ENCODE measurements at regions not wholly inside any gene's neighbourhood (a gene's known extent, or its start where the extent isn't known, plus 50 kb on each side); places are given as distances from the start of the nearest gene placed in this dataset.

DNA sequence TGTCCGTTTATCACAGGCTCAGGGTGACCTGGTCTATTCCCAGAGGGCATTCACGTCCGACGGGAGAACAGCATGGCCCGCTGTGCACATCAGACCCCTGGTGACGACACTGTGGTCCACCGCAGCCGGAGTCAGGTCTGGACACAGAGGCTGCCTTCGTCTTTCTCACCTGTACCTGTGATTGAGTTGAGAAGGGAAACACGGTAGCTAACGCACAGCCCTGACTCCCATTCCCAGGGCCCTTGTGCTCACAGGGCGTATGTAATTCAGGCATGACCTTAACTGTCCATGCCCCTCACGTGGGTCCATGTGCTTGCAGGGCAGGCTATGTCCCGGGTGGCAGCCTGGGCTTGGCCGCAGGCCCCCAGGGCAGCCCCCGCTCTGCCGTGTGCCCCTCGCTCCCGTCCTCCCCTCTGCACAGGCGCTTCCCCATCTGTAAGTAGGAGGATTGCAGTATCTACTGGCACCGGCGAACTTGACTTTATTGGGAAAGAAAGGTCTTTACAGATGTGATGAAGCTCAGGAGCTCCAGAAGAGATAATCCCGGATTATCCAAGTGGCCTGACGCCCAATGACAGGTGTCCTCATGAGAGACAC is 221.3 kb upstream of the TCERG1L start:
- H3K27me3 ChIP-seq (replicated peaks; ENCODE audit: insufficient read depth, low read length): no peaks in the 10 kb centered on the region; the same call in 1 of the 2 replicates
- no peak overlapping the region for H3K4me3 ChIP-seq (ENCODE audit: low read length)
- no peaks in the 10 kb centered on the region for H3K9me2 ChIP-seq (replicated peaks; ENCODE audit: insufficient read depth, low read length)
- no peak overlapping the region for H3K9ac ChIP-seq (ENCODE audit: low read length)
- no peaks in the 10 kb centered on the region for H3K79me2 ChIP-seq (ENCODE audit: low read length)
- H3F3A ChIP-seq (ENCODE audit: insufficient read depth, low read length): no peaks in the 10 kb centered on the region
- no peaks in the 10 kb centered on the region for H4K20me1 ChIP-seq (ENCODE audit: insufficient read depth, low read length)
- no peak overlapping the region for H3K27ac ChIP-seq (ENCODE audit: low read length)
- DNase-seq: no peak
- H3K36me3 ChIP-seq (replicated peaks; ENCODE audit: insufficient read depth, low read length): no peaks in the 10 kb centered on the region
- TF ChIP-seq EZH2phosphoT487 (IDR thresholded peaks at IDR 0.05; ENCODE audit: low read length) (no peak), EZH2 (optimal IDR thresholded peaks at IDR 0.05; ENCODE audit: low read depth, low read length) (no peak)
- TF ChIP-seq, protein P1, sequence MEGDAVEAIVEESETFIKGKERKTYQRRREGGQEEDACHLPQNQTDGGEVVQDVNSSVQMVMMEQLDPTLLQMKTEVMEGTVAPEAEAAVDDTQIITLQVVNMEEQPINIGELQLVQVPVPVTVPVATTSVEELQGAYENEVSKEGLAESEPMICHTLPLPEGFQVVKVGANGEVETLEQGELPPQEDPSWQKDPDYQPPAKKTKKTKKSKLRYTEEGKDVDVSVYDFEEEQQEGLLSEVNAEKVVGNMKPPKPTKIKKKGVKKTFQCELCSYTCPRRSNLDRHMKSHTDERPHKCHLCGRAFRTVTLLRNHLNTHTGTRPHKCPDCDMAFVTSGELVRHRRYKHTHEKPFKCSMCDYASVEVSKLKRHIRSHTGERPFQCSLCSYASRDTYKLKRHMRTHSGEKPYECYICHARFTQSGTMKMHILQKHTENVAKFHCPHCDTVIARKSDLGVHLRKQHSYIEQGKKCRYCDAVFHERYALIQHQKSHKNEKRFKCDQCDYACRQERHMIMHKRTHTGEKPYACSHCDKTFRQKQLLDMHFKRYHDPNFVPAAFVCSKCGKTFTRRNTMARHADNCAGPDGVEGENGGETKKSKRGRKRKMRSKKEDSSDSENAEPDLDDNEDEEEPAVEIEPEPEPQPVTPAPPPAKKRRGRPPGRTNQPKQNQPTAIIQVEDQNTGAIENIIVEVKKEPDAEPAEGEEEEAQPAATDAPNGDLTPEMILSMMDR (IDR thresholded peaks at IDR 0.05; ENCODE audit: low read length): no peak
- no peaks in the 10 kb centered on the region for H3K4me1 ChIP-seq (ENCODE audit: low read length)
- H3K9me3 ChIP-seq (replicated peaks; ENCODE audit: insufficient read depth, low read length): no peaks in the 10 kb centered on the region
- H2AFZ ChIP-seq (ENCODE audit: low read length): no peak overlapping the region
- no peak overlapping the region for H3K4me2 ChIP-seq (ENCODE audit: low read depth, low read length)

DNA sequence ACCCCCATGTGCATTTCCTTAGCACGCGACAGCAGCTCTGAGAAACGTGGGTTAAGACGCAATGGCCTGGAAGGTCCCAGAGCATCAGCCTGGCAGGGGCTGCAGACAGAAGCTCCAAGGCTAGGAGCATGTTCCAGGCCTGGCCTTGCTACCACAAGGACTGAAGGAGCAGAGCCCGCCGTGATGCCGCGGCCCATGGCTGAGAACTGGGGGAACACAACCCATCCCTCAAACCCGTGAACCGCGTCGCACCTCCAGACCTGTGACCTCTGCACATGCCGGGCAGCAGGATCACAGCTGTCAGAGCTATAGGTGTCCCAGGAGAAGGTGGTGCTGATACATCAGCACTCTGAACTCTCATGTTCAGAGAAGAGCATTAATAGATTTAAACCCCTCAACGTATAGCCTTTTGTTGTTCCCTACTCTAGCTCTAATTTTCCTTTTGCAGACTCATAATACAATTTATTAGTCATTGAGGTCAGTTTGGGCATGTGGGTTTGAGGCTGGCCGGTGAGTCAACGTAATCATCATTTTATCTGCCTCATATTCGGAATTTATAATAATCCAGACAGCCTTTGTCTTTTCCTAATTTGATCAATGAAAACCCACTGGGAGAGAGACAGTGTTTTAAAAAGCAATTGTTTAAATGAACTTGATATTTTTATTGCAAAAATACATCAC is 222.5 kb upstream of the TCERG1L start:
- Histone ChIP-seq H3K9me2 (replicated peaks; ENCODE audit: insufficient read depth, low read length) (no peaks in the 10 kb centered on the region), H3K27me3 (replicated peaks; ENCODE audit: insufficient read depth, low read length) (no peaks in the 10 kb centered on the region; the same call in 1 of the 2 replicates), H2AFZ (ENCODE audit: low read length) (no peak overlapping the region), H4K20me1 (ENCODE audit: insufficient read depth, low read length) (no peaks in the 10 kb centered on the region), H3F3A (ENCODE audit: insufficient read depth, low read length) (no peaks in the 10 kb centered on the region), H3K4me1 (ENCODE audit: low read length) (no peaks in the 10 kb centered on the region), H3K36me3 (replicated peaks; ENCODE audit: insufficient read depth, low read length) (no peaks in the 10 kb centered on the region), H3K27ac (ENCODE audit: low read length) (no peak overlapping the region), H3K4me3 (ENCODE audit: low read length) (no peak overlapping the region), H3K79me2 (ENCODE audit: low read length) (no peaks in the 10 kb centered on the region), H3K9me3 (replicated peaks; ENCODE audit: insufficient read depth, low read length) (no peaks in the 10 kb centered on the region), H3K9ac (ENCODE audit: low read length) (no peak overlapping the region), H3K4me2 (ENCODE audit: low read depth, low read length) (no peak overlapping the region)
- TF ChIP-seq, protein P1 (IDR thresholded peaks at IDR 0.05; ENCODE audit: low read length): no peak
- TF ChIP-seq EZH2 (optimal IDR thresholded peaks at IDR 0.05; ENCODE audit: low read depth, low read length): no peak
- TF ChIP-seq EZH2phosphoT487 (IDR thresholded peaks at IDR 0.05; ENCODE audit: low read length): no peak
- DNase-seq: no peak

GRCh38 chr10:131534836-131535235 is 223.3 kb upstream of the TCERG1L start:
- H3K27me3 ChIP-seq (replicated peaks; ENCODE audit: insufficient read depth, low read length): no peaks in the 10 kb centered on the region; the same call in 1 of the 2 replicates
- H3K4me3 ChIP-seq (ENCODE audit: low read length): no peak overlapping the region
- no peak for DNase-seq
- no peak overlapping the region for H3K9ac ChIP-seq (ENCODE audit: low read length)
- H3K9me2 ChIP-seq (replicated peaks; ENCODE audit: insufficient read depth, low read length): no peaks in the 10 kb centered on the region
- no peaks in the 10 kb centered on the region for H3K4me1 ChIP-seq (ENCODE audit: low read length)
- no peak overlapping the region for H3K4me2 ChIP-seq (ENCODE audit: low read depth, low read length)
- no peaks in the 10 kb centered on the region for H4K20me1 ChIP-seq (ENCODE audit: insufficient read depth, low read length)
- no peaks in the 10 kb centered on the region for H3F3A ChIP-seq (ENCODE audit: insufficient read depth, low read length)
- H3K9me3 ChIP-seq (replicated peaks; ENCODE audit: insufficient read depth, low read length): no peaks in the 10 kb centered on the region
- no peaks in the 10 kb centered on the region for H3K36me3 ChIP-seq (replicated peaks; ENCODE audit: insufficient read depth, low read length)
- TF ChIP-seq, protein P1 (IDR thresholded peaks at IDR 0.05; ENCODE audit: low read length): no peak
- H2AFZ ChIP-seq (ENCODE audit: low read length): no peak overlapping the region
- no peaks in the 10 kb centered on the region for H3K79me2 ChIP-seq (ENCODE audit: low read length)
- H3K27ac ChIP-seq (ENCODE audit: low read length): no peak overlapping the region

Data from MM.1S (cell line).